Uterus (tissue), 2 donors: ENCODE measurements at regions not wholly inside any gene's neighbourhood (a gene's known extent, or its start where the extent isn't known, plus 50 kb on each side); places are given as distances from the start of the nearest gene placed in this dataset.

Experiments used
- CTCF ChIP-seq, 4 experiments: fragments of 200-600 bp in 2 of 4; fragments of 450-650 bp in 2 of 4; sonication (generic) in 2 of 4; IDR thresholded peaks; one replicate each; pipeline ENCODE4 v1.5.1; 2016 to 2019; ENCODE audit warnings: antibody characterized with exemption in 4 of 4, mild to moderate bottlenecking in 2 of 4, moderate library complexity in 1 of 4
- POLR2A ChIP-seq, 2 donors: fragments of 450-650 bp; IDR thresholded peaks; one replicate each; pipeline ENCODE4 v1.6.1; 2016; ENCODE audit warnings: antibody characterized with exemption in 2 of 2, mild to moderate bottlenecking in 1 of 2, moderate library complexity in 1 of 2

- TF ChIP-seq POLR2A (IDR thresholded peaks at IDR 0.05) (no peak), CTCF (IDR thresholded peaks at IDR 0.05) (no peak)
These were observed 281.7 kb upstream of the RTL1 start for GRCh38 chr14:101185073-101185835.
